Gastrocnemius medialis (tissue), 4 donors: ENCODE measurements at regions not wholly inside any gene's neighbourhood (a gene's known extent, or its start where the extent isn't known, plus 50 kb on each side); places are given as distances from the start of the nearest gene placed in this dataset.

ENCODE experiments used
- ATAC-seq, 2 donors: fragments of 150-250 bp; one replicate each; pipeline ENCODE4 v1.9.1; 2016
- DNase-seq, 2 donors: peaks; one replicate each; pipeline ENCODE4 v3.0.0-alpha.2; 2019
- H3K27ac ChIP-seq, 4 donors: fragments of 200-600 bp; sonication (generic); 1 replicate in 1 of 4; 2 replicates in 3 of 4; pipeline ENCODE4 v1.5.1; 2016 to 2018; ENCODE audit warnings: mild to moderate bottlenecking in 2 of 4, moderate library complexity in 1 of 4
- H3K27me3 ChIP-seq, 3 donors: fragments of 200-600 bp; sonication (generic) in 2 of 3; 1 replicate in 1 of 3; 2 replicates in 2 of 3; pipeline versions ENCODE4 v1.5.1 to v1.6.0; 2016 to 2019; ENCODE audit warnings: mild to moderate bottlenecking in 1 of 3, moderate library complexity in 1 of 3
- H3K36me3 ChIP-seq, 2 donors: fragments of 200-600 bp; sonication (generic) in 1 of 2; one replicate each; pipeline ENCODE4 v1.5.1; 2017 to 2018
- H3K4me1 ChIP-seq, 2 donors: fragments of 200-600 bp; sonication (generic) in 1 of 2; one replicate each; pipeline ENCODE4 v1.5.1; 2016 to 2017; ENCODE audit warnings: mild to moderate bottlenecking in 2 of 2
- H3K4me3 ChIP-seq, 4 donors: fragments of 200-600 bp; sonication (generic) in 3 of 4; 1 replicate in 1 of 4; 2 replicates in 3 of 4; pipeline ENCODE4 v1.5.1; 2016 to 2019; ENCODE audit warnings: mild to moderate bottlenecking in 2 of 4
- H3K9me3 ChIP-seq, 3 donors: fragments of 200-600 bp; sonication (generic) in 2 of 3; 1 replicate in 1 of 3; 2 replicates in 2 of 3; pipeline ENCODE4 v1.5.1; 2016 to 2019
- POLR2A ChIP-seq, 2 donors: fragments of 450-650 bp; IDR thresholded peaks; one replicate each; pipeline ENCODE4 v1.6.1; 2017; ENCODE audit warnings: antibody characterized with exemption in 2 of 2, mild to moderate bottlenecking in 2 of 2, moderate library complexity in 2 of 2
- in situ Hi-C, 4 donors: fragments of 200-750 bp; cut with MboI; loops; one replicate each; pipeline versions ENCODE4 v1.15.0 to v1.8.0; 2017; ENCODE audit warnings: low sequenced_read_pairs in 4 of 4
- intact Hi-C: fragments of 100-400 bp; cut with DNase I; formaldehyde crosslinking; loops from one replicate; pipeline ENCODE4 v1.15.1; 2023; ENCODE audit warnings: low total_unique reads
- TF ChIP-seq, protein P1 (sequence below), 5 experiments: fragments of 450-650 bp in 3 of 5; fragments of 200-600 bp in 2 of 5; sonication (generic) in 2 of 5; IDR thresholded peaks in 4 of 5; conservative IDR thresholded peaks in 1 of 5; 1 replicate in 4 of 5; 2 replicates in 1 of 5; pipeline ENCODE4 v1.5.1; 2016 to 2019; ENCODE audit warnings: antibody characterized with exemption in 5 of 5, mild to moderate bottlenecking in 3 of 5, moderate library complexity in 3 of 5

DNA sequence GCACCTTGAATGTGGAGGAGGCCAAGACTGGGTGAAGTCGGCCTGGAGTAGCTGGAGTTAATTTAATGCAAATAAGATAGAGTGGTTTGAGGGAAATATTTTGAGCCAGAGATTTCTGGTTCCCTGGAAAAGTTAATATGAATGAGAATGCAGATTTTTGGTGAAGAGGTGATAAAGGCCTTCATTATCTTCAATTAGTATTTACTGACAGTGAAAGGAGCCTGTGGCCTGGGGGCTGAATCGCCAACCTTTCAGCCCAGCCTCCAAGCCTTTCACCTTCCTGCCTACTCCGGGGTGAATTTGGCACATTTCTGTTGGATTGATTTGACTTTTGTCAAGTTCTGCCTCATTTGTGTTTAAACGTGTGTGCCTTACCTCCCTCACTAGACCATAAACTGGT is 147.8 kb downstream of the SOX2 start:
- TF ChIP-seq, protein P1, sequence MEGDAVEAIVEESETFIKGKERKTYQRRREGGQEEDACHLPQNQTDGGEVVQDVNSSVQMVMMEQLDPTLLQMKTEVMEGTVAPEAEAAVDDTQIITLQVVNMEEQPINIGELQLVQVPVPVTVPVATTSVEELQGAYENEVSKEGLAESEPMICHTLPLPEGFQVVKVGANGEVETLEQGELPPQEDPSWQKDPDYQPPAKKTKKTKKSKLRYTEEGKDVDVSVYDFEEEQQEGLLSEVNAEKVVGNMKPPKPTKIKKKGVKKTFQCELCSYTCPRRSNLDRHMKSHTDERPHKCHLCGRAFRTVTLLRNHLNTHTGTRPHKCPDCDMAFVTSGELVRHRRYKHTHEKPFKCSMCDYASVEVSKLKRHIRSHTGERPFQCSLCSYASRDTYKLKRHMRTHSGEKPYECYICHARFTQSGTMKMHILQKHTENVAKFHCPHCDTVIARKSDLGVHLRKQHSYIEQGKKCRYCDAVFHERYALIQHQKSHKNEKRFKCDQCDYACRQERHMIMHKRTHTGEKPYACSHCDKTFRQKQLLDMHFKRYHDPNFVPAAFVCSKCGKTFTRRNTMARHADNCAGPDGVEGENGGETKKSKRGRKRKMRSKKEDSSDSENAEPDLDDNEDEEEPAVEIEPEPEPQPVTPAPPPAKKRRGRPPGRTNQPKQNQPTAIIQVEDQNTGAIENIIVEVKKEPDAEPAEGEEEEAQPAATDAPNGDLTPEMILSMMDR (IDR thresholded peaks at IDR 0.05 in 4 of 5, conservative IDR thresholded peaks at IDR 0.05 in 1 of 5): no peak
- TF ChIP-seq POLR2A (IDR thresholded peaks at IDR 0.05): no peak
- Histone ChIP-seq H3K27ac (no peak overlapping the region), H3K4me1 (no peaks in the 10 kb centered on the region), H3K36me3 (no peaks in the 10 kb centered on the region), H3K4me3 (no peak overlapping the region), H3K9me3 (no peaks in the 10 kb centered on the region), H3K27me3 (no peaks in the 10 kb centered on the region)
- in situ Hi-C loops: no loop called here
- intact Hi-C loops: no loop called here
- ATAC-seq (no peak), DNase-seq (no peak)

DNA sequence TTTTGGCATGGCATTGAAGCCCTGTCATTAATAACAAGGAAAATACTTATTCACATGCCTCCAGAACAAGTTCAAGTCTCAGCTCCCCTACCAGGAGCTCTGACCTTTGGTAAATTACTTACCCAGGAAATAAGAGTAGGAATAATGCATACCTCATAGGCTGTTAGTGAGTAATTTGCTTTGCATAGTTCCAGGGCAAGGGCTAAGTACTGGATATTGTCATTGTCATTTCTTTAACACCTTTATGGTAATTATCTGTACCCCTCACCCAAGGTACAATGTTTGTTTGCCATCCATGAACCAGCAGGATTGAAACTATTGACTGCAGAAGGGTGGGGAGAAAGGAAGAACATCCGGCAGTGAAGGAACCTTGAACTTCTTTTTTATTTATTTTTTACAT is 148.5 kb downstream of the SOX2 start:
- no peaks in the 10 kb centered on the region for H3K9me3 ChIP-seq
- H3K36me3 ChIP-seq: no peaks in the 10 kb centered on the region
- H3K4me1 ChIP-seq: no peaks in the 10 kb centered on the region
- H3K4me3 ChIP-seq: no peak overlapping the region
- TF ChIP-seq, protein P1 (IDR thresholded peaks at IDR 0.05 in 4 of 5, conservative IDR thresholded peaks at IDR 0.05 in 1 of 5): no peak
- no peak for TF ChIP-seq POLR2A (IDR thresholded peaks at IDR 0.05)
- no peaks in the 10 kb centered on the region for H3K27me3 ChIP-seq
- DNase-seq (no peak), ATAC-seq (no peak)
- intact Hi-C loops (no loop called here), in situ Hi-C loops (no loop called here)
- no peak overlapping the region for H3K27ac ChIP-seq

DNA sequence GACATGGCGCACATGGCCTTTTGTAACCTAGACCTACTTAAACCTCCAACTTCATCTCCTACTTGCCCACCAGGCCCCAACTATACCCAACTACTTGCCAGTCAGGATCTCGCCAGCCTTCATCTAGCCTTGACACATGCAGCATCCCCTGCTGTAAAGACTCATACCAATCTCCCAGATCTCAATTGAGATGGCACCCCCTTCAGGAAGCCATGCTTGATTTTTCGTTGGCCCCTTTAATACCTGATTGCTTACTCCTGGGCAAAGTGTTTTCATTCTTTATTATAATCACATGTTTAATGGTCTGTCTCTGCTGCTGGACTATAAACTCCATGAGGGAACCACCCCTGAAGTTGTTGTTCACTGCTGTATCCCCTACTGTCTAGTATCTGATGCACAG is 150.8 kb downstream of the SOX2 start:
- ATAC-seq: no peak
- in situ Hi-C loops: no loop called here
- intact Hi-C loops: no loop called here

DNA sequence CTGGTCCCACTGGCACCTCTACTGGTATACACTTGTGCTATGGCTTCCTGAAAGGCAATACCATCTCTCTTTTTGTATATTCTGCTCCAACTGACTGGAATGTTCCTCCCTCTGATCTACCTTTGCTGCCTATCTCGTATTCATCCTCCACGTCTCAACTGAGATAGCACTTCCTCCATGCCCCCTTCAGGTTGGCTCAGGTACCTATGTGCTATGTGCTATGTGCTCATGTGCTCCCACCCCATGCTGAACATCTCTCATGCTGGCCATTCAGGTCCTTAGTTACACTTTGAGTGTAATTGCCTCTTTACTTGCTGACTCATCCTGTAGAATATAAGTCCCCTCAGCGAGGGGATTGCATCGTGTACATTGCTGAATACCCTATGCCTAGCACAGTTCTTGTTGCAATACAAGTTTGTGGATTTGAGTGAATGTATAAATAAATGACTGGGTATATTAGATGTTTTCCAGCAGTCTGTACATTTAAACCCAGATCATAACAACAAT is 156.9 kb downstream of the SOX2 start:
- ATAC-seq: no peak
- Histone ChIP-seq H3K27ac (no peak overlapping the region), H3K36me3 (no peaks in the 10 kb centered on the region), H3K9me3 (no peaks in the 10 kb centered on the region), H3K4me3 (no peak overlapping the region), H3K4me1 (no peaks in the 10 kb centered on the region), H3K27me3 (no peaks in the 10 kb centered on the region)
- intact Hi-C loops (no loop called here), in situ Hi-C loops (no loop called here)
- no peak for DNase-seq
- TF ChIP-seq POLR2A (IDR thresholded peaks at IDR 0.05): no peak
- TF ChIP-seq, protein P1 (IDR thresholded peaks at IDR 0.05 in 4 of 5, conservative IDR thresholded peaks at IDR 0.05 in 1 of 5): no peak

More for the DNA sequence above, 150.8 kb downstream of the SOX2 start:
- TF ChIP-seq, protein P1 (IDR thresholded peaks at IDR 0.05 in 4 of 5, conservative IDR thresholded peaks at IDR 0.05 in 1 of 5): no peak
- no peak for TF ChIP-seq POLR2A (IDR thresholded peaks at IDR 0.05)
- H3K36me3 ChIP-seq: no peaks in the 10 kb centered on the region
- no peak overlapping the region for H3K27ac ChIP-seq
- no peaks in the 10 kb centered on the region for H3K9me3 ChIP-seq
- no peaks in the 10 kb centered on the region for H3K4me1 ChIP-seq
- H3K27me3 ChIP-seq: no peaks in the 10 kb centered on the region
- no peak for DNase-seq
- no peak overlapping the region for H3K4me3 ChIP-seq

DNA sequence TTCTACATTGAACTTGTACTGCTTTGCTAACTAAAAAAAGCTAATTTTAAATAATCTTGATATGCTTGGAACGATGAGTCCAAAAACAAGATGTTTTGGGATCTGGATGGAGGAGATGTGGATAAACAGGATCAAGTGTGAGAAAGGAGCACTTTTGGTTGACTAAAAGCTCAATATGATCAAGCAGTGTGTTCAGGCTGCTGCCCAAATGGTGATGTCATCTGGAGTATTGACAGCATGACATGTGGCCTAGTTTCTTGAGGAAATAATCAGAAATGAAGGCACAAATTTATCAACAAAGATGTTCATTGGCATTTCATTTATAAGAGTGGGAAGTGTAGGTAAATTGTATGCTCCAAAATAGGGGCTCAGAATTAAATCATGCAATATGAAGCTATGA is 161.2 kb downstream of the SOX2 start:
- ATAC-seq (no peak), DNase-seq (no peak)
- H3K9me3 ChIP-seq: no peaks in the 10 kb centered on the region
- TF ChIP-seq, protein P1 (IDR thresholded peaks at IDR 0.05 in 4 of 5, conservative IDR thresholded peaks at IDR 0.05 in 1 of 5): no peak
- no peak for TF ChIP-seq POLR2A (IDR thresholded peaks at IDR 0.05)
- in situ Hi-C loops (no loop called here), intact Hi-C loops (no loop called here)
- no peaks in the 10 kb centered on the region for H3K27me3 ChIP-seq
- H3K36me3 ChIP-seq: no peaks in the 10 kb centered on the region
- no peaks in the 10 kb centered on the region for H3K4me1 ChIP-seq
- no peak overlapping the region for H3K4me3 ChIP-seq
- no peak overlapping the region for H3K27ac ChIP-seq
